HepG2 (cell line): ENCODE measurements at regions not wholly inside any gene's neighbourhood (a gene's known extent, or its start where the extent isn't known, plus 50 kb on each side); places are given as distances from the start of the nearest gene placed in this dataset.

Experiments
- CBFB ChIP-seq: sonication (generic); formaldehyde crosslinking; IDR thresholded peaks from 2 replicates; pipeline ENCODE4 v1.4.0; 2020; ENCODE audit warnings: missing genetic modification reagents
- FOSL2 ChIP-seq: sonication (generic); formaldehyde crosslinking; IDR thresholded peaks from 2 replicates; pipeline ENCODE4 v1.4.0; 2020; ENCODE audit warnings: missing genetic modification reagents
- MTA3 ChIP-seq: sonication (generic); formaldehyde crosslinking; IDR thresholded peaks from 2 replicates; pipeline ENCODE4 v1.4.0; 2020; ENCODE audit warnings: missing genetic modification reagents
- RELA ChIP-seq: sonication (generic); formaldehyde crosslinking; IDR thresholded peaks from 2 replicates; pipeline ENCODE4 v1.4.0; 2020; ENCODE audit warnings: missing genetic modification reagents
- TARDBP ChIP-seq: sonication (generic); formaldehyde crosslinking; IDR thresholded peaks from 2 replicates; pipeline ENCODE4 v1.8.0; 2022; ENCODE audit warnings: mild to moderate bottlenecking, missing genetic modification reagents
- ZBTB8A ChIP-seq: sonication (generic); formaldehyde crosslinking; IDR thresholded peaks from 2 replicates; pipeline ENCODE4 v1.4.0; 2020; ENCODE audit warnings: mild to moderate bottlenecking, low read depth, missing genetic modification reagents, borderline replicate concordance
- TF ChIP-seq, protein P1 (sequence below): sonication (generic); formaldehyde crosslinking; IDR thresholded peaks from 2 replicates; pipeline ENCODE4 v1.5.0; 2020; ENCODE audit warnings: mild to moderate bottlenecking, missing genetic modification reagents, moderate library complexity

DNA sequence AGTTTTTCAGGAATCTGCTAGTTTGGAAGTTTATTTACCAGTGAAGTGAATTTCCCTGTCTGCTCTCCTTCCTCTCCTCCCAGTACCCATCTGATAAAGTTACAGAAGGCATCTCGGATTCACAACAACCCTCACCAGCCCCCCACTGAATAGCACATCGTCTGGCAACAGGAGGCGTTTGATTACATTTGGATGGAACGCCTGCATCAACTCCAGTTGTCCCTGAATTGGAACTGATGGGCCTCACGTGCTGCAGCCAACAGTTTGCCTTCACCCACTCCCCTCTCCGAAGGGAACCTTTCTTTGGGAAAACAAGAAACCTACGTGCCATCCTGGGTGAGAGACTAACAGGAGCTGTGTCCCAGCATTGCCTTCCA is 59.5 kb upstream of the BCL6 start:
- TF ChIP-seq TARDBP (CRISPR knock-in tag) (no peak), ZBTB8A (CRISPR knock-in tag) (no peak), MTA3 (no peak), FOSL2 (CRISPR knock-in tag) (no peak), RELA (CRISPR knock-in tag) (no peak), CBFB (CRISPR knock-in tag) (no peak)
- TF ChIP-seq, protein P1, sequence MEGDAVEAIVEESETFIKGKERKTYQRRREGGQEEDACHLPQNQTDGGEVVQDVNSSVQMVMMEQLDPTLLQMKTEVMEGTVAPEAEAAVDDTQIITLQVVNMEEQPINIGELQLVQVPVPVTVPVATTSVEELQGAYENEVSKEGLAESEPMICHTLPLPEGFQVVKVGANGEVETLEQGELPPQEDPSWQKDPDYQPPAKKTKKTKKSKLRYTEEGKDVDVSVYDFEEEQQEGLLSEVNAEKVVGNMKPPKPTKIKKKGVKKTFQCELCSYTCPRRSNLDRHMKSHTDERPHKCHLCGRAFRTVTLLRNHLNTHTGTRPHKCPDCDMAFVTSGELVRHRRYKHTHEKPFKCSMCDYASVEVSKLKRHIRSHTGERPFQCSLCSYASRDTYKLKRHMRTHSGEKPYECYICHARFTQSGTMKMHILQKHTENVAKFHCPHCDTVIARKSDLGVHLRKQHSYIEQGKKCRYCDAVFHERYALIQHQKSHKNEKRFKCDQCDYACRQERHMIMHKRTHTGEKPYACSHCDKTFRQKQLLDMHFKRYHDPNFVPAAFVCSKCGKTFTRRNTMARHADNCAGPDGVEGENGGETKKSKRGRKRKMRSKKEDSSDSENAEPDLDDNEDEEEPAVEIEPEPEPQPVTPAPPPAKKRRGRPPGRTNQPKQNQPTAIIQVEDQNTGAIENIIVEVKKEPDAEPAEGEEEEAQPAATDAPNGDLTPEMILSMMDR = no peak
